Stimulated activated CD4-positive, alpha-beta T cell treated with anti-CD3 and anti-CD28 coated beads, Interleukin-1b, Interleukin-23, amount 100 ng/mL, for 4 hours (primary cell): ENCODE measurements at regions not wholly inside any gene's neighbourhood (a gene's known extent, or its start where the extent isn't known, plus 50 kb on each side); places are given as distances from the start of the nearest gene placed in this dataset.
A peak's percentile ranks its signal among the peaks of the same experiment; 100 is the strongest.
"Not testable (repeated sequence)": the region's sequence is repeated elsewhere in the genome, so short reads cannot be mapped to it uniquely, and the experiment has no call there.

Source experiments
- DNase-seq, 2 donors: peaks; one replicate each; pipeline ENCODE4 v3.0.0-alpha.2; 2020; ENCODE audit warnings: low read depth in 2 of 2

DNA sequence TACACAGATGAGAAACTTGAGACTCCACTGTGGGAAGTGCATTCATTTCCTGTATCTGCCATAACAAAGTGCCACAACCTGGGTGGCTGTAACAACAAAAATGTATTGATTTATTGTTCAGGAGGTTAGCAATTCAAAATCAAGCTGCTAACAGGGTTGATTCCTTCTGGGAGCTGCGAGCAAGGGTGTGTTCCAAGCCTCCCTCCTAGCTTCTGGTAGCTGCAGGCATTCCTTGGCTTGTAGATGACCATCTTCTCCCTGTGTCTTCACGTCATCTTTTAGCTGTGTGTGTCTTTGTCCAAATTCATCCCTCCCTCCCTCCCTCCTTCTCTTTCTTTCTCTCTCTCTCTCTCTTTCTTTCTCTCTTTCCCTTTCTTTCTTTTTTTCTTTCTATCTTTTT lies 258.1 kb downstream of the MSX2 start:
- no peak for DNase-seq

DNA sequence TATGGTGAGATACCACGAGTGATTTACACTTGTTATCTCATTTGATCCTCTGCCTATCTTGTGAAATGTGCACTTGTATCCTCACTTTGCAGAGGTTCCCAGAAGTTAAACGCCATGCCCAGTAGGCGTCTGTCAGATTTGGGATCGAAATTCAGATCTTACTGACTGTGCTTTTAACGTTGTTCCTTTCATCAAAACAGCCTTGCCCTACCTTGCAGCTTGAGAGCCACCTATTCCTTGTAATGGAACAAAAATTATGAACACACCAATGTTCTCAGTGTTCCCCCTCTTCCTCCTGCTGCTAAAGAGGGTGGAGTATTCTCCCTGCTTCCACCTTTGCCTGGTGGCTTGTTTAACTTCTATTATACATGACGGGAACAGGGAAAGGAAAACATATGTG lies 257.0 kb downstream of the MSX2 start:
- DNase-seq = no peak

DNA sequence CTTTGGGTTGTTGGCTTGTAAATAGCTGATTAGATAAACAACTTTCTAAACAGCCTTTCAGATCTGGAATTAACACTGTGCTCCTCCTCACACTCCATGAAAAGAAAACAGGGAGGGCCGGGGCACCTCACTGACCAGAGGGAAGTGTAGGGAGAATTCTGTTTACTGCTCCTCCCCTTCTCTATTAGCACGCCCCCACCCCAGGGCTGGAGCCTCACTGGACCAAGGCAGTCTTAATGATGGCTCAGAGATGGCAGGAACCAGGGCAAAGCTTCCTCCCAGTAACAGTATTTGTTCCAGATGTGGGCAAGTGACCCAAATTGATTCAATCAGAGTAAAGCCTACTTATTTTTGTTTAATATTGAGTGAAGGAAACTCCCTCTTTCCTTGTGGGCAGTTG lies 256.6 kb downstream of the MSX2 start:
- DNase-seq = no peak

DNA sequence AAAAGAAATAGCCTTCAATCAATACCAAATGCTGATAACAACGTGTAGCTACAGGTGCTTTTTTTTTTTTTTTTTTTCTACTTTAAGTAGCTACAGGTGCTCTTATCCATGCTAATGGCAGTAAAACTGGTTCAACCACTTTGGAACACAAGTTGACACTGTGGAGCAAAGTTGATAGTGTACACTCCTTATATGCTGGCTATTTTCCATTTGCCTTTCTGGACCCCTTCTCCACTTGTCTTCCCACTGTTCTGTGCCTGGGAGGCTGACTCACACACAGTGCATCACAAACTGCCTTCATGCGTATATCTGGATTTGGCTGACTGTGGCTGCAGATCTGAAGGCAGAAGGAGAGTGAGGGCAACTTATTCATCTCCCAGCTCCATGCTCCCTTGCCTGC lies 247.9 kb downstream of the MSX2 start:
- DNase-seq = no peak

DNA sequence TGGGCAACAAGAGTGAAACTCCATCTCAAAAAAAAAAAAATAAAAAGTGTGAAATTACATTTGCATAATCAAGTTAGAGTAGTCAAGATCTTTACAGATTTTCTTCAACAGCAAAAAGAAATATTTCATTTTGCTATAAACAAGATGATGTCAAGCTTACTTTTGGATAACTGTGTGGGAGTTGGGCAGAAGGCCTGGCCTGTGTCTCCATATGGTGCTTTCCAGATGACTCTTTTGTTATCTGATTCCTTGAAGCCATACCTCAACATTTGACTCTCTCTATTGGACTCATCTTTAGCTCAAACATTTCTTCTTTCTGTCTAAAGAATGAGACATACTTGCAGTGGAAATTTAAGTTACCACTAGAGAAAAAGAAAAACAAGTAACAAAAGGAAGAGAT lies 246.8 kb downstream of the MSX2 start:
- no peak for DNase-seq

DNA sequence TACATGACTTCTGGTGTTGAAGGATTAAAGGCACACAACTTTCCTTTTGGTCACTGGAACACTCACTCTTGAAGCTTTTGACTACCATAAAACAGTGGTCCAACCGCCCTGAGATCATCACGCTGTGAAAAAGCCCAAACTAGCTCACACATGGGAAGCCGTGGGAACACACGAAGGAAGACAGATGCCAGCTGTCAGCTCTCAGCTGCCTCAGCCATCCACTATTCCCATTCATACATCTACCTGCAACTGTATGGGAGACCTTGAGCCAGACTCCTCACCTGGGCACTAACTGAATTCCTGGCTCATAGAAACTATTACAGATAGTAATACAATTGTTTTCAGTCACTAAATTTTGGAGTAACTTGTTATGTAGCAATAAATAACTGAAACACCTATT lies 246.1 kb downstream of the MSX2 start:
- DNase-seq = no peak

DNA sequence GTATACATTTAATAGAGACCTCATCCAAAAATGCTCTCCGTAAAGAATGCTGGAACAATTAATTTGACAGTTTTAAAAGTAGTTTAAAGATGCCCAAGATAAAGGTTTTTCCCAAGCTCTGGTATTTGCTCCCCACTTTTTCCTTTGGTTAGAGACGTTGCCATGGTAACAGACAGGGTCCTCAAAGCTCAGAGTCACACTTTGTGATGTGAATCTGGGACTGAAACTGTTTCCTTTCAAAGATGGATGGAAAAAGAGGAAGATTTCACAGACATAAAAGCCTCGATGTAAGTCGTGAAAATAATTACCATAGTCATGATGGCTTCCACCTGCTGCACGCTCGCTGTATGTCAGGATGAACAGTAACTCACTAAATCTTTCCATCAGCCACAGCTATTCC lies 229.5 kb downstream of the MSX2 start:
- DNase-seq = no peak

DNA sequence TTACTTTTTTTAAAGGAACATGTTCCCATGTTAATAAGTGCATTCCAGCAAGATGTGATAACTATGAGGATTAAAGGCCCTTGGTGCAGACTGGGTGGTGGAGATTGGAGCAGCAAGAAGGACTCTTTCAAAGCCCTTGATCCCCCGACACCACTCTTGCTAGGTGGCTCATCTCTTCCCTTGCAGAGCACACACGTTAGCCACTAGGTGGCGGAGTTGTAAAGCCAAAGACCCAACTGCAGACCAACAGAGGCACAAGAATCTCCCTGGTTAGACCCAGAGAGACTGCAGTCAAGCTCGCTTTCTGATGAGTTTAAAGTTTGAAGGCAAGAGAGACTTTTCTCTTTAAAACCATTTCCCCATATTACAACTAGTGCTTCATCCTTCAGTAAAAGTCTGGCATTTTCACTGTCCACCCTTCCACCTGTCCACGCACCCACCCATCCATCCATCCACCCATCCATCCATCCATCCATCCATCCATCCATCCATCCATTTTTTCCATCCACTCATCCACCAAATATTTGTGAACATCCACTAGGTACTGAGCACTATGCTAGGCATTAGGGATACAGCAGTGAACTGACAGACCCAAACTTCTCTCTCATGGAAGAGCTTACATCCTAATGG lies 226.9 kb downstream of the MSX2 start:
- peak; percentile 18 to 31 for DNase-seq

DNA sequence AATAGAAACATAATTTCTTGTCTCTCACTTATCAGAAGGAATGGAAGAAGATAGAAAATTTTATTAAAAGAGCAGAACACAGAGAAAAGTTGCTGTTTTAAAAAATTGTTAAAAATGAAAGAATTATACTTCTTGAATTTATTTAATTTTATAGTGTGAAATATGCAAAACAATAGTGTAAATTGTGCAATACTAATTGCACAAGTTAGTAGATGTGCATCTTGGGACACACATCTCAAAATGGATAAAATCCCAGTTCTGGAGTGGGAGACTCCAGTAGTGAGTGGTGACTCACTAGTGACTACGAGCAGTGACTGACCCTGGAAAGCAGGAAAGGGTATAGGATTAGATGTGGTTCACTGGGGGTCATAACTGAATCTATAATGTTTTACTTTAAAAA lies 223.2 kb downstream of the MSX2 start:
- no peak for DNase-seq

DNA sequence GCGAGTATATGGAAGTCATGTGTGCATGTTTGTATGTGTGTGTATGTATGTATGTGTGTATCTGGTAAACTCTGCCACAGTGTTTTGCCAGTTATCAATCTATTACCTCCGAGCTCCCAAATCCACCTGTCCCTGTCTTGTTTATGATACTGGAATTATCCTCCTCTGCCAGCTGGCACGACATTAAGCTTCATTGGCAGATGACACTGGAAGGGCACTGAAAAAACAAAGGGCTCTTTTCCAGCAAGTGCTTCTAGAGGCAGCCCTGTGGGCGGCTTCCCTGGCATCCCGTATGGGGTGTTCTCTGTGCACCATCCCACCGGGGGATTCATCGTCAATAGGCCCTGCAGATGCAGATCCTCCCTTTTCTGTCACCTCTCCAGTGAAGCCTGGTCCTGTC lies 221.5 kb downstream of the MSX2 start:
- DNase-seq = no peak

DNA sequence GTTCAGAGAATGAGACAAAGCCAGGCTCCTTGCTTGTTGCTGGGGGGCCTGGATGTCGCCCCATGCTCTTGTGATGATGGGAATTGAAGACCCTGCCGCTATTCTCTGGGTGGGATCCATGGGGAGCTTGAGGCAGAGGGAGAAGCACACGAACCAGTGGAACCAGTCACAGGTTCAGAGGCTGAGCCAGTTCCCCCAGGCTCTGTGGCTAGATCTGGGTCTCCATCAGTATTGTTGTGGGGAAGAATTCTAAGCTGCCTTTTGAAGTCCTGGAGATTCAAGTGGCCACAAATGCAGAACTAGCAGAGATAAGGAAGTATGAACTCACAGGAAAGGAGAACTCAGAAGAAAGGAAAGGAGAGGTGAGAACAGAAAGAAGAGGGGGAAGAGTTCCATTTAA lies 219.4 kb downstream of the MSX2 start:
- no peak for DNase-seq

DNA sequence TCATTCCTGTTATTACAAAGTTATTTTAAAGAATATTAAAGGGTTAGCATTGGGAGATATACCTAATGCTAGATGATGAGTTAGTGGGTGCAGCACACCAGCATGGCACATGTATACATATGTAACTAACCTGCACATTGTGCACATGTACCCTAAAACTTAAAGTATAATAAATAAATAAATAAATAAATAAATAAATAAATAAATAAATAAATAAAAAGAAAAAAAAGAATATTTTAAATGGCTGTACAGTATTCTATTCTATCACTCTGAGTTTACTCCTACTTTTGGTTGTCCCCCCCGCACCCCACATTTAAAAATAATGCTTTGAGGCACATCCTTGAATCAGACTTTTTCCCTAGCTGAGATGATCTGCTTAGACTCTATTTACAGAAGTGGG lies 218.6 kb downstream of the MSX2 start:
- not testable (repeated sequence) for DNase-seq

DNA sequence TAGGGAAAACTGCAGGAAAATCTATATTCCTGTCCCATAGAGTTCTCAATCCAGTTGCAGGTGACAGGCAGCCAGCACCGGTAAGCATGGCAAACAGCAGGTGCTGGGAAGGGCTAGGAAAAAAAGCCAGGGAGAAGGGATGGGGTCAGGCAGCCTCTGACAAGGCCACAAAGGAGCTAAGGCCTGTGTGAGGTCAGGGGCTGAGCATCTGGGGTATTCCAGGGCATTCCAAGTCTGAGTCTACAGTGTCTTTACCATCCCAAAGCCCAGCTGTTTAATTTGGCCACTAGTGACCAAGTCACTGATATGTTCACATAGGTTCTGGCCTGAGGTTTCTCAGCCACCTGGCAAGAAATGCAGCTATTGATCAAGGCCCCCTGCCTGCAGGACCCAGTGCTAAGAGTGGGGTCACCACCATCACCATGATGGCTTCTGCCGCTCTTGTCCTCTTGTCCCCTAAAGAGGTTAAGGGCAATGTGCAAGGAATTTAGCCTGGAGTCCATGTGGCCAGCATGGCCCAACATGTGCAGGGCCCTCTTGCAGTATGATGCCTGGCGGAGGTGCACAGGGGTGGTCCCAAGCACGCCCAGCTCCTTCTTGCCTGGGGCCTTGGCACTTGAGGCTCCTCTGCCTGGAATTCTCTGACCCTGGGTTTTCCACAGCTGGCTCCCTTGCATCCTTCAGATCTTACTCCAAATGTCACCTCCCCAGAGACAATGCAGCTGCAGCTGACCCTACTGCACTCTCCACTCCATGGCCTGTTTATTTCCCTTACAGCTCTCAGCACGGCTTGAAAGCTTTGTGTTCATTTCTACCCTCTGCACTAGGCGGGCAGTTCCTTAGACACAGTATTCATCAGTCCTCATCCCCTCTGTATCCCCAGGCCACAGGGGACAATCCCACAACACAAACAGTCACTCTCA lies 213.1 kb downstream of the MSX2 start:
- no peak for DNase-seq

DNA sequence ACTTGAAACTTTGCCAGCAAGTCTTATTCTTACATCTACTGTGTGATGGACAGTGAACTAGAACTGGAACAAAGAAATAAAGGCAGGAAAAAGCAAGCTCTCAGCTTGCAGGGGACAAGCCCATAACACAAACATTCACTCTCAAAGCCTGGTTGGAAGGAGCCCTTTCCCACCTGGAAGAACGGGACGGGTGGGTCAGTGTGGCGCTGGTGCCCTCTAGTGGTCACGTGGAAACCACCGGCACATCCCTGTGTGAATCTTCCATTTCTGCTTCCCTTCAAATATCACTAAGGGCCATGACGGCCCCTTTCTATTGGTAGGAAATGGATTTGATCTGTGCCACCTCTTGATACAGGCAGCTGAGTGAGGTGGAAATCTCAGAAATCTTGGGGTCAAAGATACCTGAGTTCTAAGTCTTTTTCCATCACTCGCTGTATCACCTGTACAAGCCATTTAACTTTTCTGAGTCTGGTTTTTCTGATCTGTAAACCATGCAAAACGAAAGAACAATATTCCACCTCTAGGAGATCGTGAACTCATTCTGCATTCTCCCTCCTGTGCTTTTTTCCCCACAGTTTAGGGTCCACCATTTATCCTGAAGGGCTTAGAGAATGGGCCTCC lies 211.6 kb downstream of the MSX2 start:
- DNase-seq = peak; percentile 13 to 28

DNA sequence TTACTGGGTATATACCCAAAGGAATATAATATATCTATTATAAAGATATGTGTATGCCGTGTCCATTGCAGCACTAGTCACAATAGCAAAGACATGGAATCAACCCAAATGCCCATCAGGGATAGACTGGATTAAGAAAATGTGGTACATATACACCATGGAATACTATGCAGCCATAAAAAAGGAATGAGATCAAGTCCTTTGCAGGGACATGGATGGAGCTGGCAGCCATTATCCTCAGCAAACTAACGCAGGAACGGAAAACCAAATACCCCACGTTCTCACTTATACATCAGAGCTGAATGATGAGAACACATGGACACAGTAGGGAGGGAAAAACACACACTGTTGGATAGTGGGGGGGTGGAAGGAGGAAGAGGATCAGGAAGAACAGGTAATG lies 206.7 kb downstream of the MSX2 start:
- DNase-seq = not testable (repeated sequence)

DNA sequence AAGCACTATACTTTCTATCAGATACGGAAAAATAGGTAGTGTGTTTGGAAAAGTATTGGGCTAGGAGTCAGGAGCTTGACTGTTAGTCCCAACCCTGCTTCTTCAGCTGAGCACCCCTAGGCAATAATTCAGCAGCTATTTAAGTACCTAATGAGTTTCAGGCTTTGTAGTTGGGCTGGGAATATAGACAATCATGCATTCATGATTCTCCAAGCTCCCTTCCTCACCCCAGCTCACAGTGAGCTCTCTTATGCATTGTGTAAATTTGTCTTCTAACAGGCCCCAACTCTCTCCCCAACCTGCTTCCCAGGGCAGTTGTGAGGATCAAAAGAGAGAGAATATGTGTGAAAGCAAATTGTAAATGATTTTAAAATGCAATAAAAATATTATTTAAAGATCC lies 201.2 kb downstream of the MSX2 start:
- no peak for DNase-seq

DNA sequence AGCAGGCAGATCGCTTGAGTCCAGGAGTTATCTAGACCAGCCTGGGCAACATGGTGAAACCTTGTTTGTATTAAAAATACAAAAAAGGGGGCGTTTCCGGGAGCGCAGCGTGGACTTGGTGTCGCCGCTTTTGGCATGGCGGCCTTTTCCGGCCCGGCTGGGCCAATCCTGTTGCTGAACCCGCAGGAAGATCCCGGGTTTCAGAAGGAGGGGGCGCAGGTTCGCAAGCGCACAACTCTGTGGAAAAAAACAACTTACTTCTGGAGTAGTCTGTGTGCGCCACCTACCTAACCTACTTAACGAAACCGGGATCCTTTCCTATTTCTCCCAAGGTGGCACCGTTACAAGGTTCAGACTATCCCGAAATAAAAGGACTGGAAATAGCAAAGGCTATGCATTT lies 198.6 kb downstream of the MSX2 start:
- no peak for DNase-seq

DNA sequence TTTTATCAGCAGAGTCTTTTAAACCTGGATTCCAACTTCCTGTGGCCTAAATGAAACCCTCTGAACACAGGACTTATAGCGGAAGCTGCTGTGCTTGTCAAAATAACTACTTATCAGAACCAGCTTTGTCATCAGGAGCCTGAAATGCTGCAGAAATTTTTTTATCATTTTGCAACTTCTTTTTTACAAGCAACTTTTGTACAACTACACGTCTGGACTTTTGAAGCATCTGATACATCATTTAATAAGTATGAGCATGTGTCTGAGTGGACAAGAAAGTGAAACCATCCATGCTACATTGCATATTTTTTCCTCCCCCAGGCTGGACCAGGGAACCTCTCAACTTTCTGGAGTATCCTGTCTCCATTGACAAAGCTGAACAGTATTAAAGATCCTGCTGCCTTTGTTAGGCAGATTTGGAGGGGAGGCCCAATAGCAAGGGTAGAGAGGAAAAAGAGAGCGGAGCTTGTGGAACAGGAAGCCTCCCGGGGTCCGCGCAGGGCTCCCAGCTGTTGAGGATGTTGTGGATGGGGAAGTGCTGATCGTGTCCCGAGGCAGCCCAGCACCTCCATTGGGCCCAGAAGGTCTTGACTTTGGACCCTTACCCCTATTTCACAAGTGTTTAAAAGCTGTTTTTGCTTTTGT lies 196.6 kb downstream of the MSX2 start:
- DNase-seq = no peak

DNA sequence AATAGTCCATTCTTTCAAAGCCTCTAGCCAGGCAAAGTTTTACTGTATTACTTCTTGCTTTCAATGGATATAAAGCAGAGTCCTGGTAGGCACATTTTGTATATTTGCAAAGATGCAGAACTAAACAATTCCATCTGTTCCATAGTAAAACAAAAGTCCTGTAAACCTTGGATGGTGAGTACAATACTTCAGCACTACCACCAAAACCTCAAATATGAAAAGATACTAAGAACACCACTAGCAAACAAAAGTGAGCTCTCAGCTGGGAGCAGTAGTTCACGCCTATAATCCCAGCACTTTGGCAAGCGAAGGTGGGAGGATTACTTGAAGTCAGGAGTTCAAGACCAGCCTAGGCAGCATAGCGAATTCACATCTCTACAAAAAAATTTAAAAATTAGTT lies 195.0 kb downstream of the MSX2 start:
- DNase-seq = no peak

DNA sequence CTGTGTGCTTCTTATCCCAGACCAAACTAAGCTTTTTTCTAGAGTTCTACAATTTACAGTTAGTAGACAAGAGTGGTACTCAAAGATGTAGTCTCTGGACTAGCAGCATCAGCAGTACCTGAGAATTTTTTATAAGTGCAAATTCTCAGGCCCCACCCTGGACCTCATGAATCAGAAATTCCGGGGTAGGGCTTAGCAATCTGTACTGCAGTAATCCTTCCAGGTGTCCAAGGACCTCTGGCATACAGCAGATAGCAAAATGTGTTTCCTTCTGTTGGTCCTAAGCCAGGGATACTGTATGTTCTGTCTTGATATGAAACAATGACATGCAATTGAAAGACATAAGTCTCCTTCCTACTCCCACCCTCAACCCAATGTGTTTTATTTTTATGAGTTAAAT lies 194.3 kb downstream of the MSX2 start:
- no peak for DNase-seq

DNA sequence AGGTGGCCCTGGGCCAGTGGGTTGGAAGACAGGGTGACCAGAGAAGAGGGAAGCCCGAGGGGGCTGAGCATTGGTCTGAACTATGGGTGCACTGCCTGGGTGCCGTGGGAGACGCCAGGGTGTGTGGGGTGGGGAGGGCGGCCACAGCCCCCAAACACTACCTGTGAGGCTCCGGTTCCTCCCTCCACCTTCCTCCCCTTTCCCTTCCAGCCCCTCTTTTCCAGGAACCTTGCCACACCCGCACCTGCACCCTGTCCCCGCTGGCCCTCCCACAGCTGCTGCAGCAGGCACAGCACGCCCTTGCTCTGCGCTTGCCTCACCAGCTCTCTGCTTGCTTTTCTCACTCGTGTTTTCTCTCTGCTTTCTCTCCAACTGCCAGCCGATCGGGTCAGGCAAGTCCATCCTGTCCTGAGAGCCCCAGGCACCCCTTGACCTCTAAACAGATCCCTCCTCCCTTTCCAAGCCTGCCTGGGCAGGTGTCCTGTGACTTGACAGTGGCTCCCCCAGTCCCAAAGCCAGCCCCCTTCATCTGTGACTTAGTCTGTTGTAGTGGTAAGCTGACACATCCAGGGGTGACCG lies 193.7 kb downstream of the MSX2 start:
- no peak for DNase-seq

DNA sequence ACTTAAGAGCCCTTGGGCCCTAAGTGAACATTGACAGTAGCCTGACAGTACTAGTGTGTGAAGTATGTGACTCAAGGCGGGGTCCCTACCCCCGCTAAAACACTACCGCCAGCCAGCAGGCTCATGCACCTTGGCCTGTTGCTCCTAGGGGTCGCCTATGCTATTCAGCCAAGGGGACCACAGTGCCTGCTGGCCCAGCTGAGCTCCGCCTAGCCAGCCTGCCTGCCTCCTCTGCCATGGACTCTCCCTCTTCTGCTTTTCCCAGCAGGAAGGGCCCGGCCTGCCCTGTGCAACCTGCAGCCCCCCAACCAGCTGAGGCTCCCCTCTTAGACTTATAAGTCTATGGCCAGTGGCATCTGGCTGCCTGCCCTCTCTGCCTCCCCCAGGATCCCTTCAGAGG lies 193.1 kb downstream of the MSX2 start:
- DNase-seq = not testable (repeated sequence)
